ENCODE measurements at regions not wholly inside any gene's neighbourhood (a gene's known extent, or its start where the extent isn't known, plus 50 kb on each side); places are given as distances from the start of the nearest gene placed in this dataset.

GRCh38 chr1:232271991-232272589 is 357.8 kb downstream of the SIPA1L2 start:
- DNase-seq, result no peak

GRCh38 chr1:232271299-232271698 is 358.6 kb downstream of the SIPA1L2 start:
- DNase-seq, result no peak

- no peak for DNase-seq
These were observed 359.9 kb downstream of the SIPA1L2 start for GRCh38 chr1:232269988-232270387.

GRCh38 chr1:232267837-232268598 is 361.9 kb downstream of the SIPA1L2 start:
- DNase-seq, result no peak

GRCh38 chr1:232267092-232267836 is 362.7 kb downstream of the SIPA1L2 start:
- DNase-seq, result no peak

- no peak for DNase-seq
These were observed 366.5 kb downstream of the SIPA1L2 start for GRCh38 chr1:232263452-232263851.

GRCh38 chr1:232262991-232263390 is 366.9 kb downstream of the SIPA1L2 start:
- DNase-seq, result no peak

- DNase-seq, result no peak
These were observed 369.1 kb downstream of the SIPA1L2 start for GRCh38 chr1:232260861-232261260.

- DNase-seq, result no peak
These were observed 369.9 kb downstream of the SIPA1L2 start for GRCh38 chr1:232260045-232260444.

GRCh38 chr1:232259333-232259732 is 370.6 kb downstream of the SIPA1L2 start:
- no peak for DNase-seq

GRCh38 chr1:232252546-232253118 is 377.3 kb downstream of the SIPA1L2 start:
- no peak for DNase-seq

- DNase-seq, result no peak
These were observed 379.1 kb downstream of the SIPA1L2 start for GRCh38 chr1:232250838-232251237.

GRCh38 chr1:232249861-232250777 is 379.8 kb downstream of the SIPA1L2 start:
- no peak for DNase-seq

- DNase-seq, result no peak
These were observed 380.6 kb downstream of the SIPA1L2 start for GRCh38 chr1:232249339-232249738.

GRCh38 chr1:232248276-232248820 is 381.6 kb downstream of the SIPA1L2 start:
- DNase-seq, result no peak

- no peak for DNase-seq
These were observed 382.3 kb downstream of the SIPA1L2 start for GRCh38 chr1:232247669-232248068.

GRCh38 chr1:232244426-232244825 is 385.5 kb downstream of the SIPA1L2 start:
- no peak for DNase-seq

- DNase-seq, result no peak
These were observed 389.9 kb downstream of the SIPA1L2 start for GRCh38 chr1:232239998-232240397.

GRCh38 chr1:232239522-232239921 is 390.4 kb downstream of the SIPA1L2 start:
- DNase-seq, result no peak

- no peak for DNase-seq
These were observed 391.9 kb downstream of the SIPA1L2 start for GRCh38 chr1:232238009-232238408.

- no peak for DNase-seq
These were observed 402.6 kb downstream of the SIPA1L2 start for GRCh38 chr1:232227306-232227705.

- DNase-seq, result no peak
These were observed 403.7 kb downstream of the SIPA1L2 start for GRCh38 chr1:232226197-232226712.

Data from hippocampal formation (tissue), 2 donors.